ENCODE measurements at regions not wholly inside any gene's neighbourhood (a gene's known extent, or its start where the extent isn't known, plus 50 kb on each side); places are given as distances from the start of the nearest gene placed in this dataset.
A peak's percentile ranks its signal among the peaks of the same experiment; 100 is the strongest.

DNA sequence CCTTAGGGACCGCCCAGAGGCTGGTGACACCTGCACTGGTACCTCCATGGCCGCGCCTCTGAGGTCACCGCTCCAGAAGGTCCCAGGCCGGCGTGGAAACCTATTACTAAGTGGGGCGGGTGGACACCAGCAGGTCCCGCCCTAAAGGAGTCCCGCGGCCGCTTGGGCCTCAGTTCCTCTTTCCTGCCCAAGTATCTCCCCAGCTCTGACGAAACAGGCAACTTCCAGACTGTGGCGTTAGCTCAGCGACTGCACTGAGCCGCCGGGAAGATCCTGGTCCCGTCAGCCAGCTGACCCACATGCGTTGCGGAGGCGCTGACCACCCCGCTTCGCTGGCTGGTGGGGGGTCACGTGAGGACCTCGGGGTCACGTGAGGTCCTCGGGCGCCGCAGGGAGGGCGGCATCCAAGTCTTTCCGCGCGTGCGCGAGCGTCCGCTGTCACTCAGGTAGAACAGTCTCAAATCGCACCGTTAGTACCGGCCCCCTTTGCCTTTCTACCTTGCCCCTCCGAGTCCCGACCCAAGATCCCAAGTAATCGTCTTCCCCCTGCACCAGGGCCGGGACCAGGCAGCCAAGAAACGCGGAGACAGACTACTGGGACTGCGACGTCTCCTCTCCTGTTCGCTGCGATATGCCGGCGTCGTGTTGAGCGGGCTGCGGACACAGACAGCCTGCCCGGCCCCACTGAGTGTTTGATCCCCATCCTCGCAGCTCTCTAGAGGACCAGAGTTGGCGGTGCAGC is 53.7 kb upstream of the KDM4C start:
- DNase-seq (ENCODE audit: low read depth): peak; percentile 56

DNA sequence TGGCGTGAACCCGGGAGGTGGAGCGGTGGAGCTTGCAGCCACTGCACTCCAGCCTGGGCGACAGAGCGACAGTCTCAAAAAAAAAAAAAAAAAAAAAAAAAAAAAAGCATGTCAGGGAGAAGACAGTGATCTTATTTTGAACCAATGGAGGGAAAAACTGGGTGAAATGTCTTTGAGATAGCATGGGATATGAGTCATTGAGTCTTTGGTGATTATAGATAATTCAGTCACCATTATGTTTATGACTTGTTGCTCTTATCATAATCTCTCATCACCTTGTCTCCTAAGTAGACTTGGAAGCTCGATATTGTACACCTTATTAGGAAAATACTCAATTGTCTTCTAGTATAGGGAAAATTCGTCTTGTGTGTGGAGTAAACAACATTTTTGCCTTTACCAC is 55.1 kb upstream of the KDM4C start:
- DNase-seq (ENCODE audit: low read depth): no peak

DNA sequence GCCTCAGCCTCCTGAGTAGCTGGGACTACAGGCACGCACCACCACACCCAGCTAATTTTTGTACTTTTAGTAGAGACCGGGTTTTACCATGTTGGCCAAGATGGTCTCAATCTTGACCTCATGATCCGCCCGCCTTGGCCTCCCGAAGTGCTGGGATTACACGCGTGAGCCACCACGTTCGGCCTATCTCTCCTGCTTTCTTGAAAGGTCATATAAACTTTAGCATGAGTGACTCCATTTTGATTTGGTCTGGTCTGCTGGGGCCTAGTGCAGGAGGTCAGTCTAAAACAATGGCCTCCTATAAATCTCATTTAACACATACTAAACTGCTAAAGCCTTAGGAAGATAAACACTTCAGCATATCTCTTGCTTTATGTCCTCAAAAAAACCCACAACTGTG is 50.6 kb upstream of the GLDC start:
- DNase-seq (ENCODE audit: low read depth): no peak

DNA sequence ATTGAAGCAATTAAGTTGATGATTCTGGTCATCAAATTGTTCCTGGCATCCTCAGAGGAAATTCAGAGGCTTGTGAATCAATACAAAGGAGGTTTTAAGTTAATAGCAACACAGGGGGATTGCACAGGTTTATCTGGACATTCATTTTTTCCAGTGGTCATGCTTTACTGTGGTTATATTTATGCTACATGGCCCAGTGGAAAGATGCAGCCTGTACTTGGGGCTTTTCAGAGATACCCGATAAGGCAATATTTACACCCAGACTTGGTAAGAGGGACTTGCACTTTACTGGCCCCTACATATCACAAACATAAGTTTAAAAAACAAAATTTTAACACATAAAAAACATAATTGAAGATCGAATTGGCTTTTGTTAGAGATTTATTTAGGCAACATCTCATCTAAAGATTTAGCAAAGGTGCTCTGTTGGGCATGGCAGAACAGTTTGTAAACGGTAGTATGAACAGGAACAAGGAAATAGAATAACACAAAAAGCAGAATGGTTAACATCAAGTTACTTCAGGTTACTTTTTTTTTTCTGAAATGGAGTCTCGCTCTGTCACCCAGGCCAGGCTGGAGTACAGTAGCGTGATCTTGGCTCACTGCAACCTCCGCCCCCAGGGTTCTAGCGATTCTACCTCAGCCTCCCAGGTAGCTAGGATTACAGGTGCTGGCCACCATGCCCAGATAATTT is 49.7 kb upstream of the GLDC start:
- DNase-seq (ENCODE audit: low read depth): no peak

All from forelimb muscle (tissue), 1 donor.